ENCODE measurements at regions not wholly inside any gene's neighbourhood (a gene's known extent, or its start where the extent isn't known, plus 50 kb on each side); places are given as distances from the start of the nearest gene placed in this dataset.

GRCh38 chr12:46465307-46465706, 92.7 kb upstream of the SLC38A2 start:
- no peak for DNase-seq (ENCODE audit: low read depth)

- DNase-seq (ENCODE audit: low read depth): no peak
Observed at GRCh38 chr12:46464863-46465262, 92.3 kb upstream of the SLC38A2 start.

DNA sequence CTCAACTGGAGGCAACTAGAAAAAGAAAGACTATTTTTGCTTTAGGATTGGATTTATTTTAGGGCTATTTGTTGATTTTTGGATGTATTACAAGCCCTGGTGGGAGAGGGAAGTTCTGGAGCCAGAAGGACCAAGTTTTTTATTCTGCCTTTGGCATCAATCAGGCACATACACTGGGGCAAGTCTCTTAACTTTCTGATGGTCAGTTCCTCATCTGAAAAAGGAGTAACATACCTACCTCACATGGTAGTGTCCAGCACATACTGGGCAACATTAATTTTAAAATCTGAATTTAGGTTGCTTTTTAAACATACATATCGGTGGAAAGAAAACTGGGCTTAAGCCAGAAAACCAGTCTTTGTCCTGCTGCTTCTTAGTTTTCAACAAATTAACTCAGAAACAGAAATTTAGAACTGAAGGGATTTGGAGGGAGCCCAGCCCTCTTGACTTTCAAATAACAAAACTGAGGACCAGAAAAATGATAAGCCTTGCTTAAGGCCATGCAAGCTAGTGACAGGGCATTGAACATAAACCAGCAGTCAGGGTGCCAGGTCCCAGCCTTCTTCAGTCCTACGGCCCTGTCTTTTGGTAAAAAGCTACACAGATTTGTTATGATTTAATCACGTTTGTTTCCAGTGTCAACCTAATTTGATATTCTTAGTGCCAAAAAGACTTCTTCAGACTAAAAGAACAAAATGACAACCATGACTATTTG, 90.2 kb upstream of the SLC38A2 start:
- no peak for DNase-seq (ENCODE audit: low read depth)

DNA sequence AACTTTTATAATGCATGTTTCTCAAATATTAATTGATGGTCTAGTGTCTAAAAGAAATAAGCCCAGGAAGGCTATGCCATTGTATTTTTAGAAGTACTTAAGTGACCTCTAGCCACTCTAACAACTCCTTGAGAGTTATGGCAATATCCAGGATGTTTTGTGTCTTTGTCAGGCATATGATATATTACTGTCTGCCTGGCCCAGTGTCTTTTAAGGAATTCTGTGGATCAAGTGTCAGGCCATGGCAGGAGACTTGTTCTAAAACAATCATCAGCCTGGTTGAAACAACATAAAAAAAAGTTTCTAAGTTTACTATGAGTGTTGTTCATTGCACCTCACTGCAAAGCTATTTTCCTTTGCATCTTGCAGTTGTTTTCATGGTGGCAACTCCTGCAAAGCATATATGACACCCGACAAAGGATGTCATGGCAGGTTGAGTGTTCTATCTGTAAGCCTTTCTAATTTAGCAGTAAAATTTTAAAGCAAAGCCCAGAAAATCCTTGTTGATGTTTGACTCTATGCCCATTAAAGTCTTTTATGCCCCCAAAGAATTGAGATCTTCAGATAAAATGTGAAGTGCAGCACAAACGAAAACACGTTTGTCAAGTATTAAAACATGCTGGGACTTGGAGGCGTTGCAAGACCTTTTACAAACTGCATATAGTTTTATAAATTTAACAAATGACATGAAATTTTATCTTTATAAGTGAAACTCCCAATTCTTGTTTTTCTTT, 89.5 kb upstream of the SLC38A2 start:
- no peak for DNase-seq (ENCODE audit: low read depth)

DNA sequence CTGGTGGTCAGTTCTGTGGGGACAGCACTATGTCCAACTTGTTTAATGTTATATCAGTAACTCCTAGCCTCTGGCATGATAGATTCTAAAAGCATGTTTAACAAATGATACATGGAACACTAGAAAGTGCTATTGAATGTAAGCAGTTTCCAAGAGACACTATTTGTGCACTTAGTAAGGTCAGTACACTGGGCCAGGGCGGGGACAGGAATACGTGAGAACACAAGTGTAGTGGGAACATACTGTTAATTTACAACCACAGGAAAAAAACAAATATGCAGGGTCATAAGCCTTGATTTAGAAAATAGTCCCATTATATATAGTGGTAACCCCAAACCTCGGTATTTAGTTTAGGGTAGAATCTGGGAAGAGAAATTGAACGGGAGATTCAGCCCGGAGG, 88.9 kb upstream of the SLC38A2 start:
- DNase-seq (ENCODE audit: low read depth): no peak

- DNase-seq (ENCODE audit: low read depth): no peak
Observed at GRCh38 chr12:46460682-46461210, 88.2 kb upstream of the SLC38A2 start.

DNA sequence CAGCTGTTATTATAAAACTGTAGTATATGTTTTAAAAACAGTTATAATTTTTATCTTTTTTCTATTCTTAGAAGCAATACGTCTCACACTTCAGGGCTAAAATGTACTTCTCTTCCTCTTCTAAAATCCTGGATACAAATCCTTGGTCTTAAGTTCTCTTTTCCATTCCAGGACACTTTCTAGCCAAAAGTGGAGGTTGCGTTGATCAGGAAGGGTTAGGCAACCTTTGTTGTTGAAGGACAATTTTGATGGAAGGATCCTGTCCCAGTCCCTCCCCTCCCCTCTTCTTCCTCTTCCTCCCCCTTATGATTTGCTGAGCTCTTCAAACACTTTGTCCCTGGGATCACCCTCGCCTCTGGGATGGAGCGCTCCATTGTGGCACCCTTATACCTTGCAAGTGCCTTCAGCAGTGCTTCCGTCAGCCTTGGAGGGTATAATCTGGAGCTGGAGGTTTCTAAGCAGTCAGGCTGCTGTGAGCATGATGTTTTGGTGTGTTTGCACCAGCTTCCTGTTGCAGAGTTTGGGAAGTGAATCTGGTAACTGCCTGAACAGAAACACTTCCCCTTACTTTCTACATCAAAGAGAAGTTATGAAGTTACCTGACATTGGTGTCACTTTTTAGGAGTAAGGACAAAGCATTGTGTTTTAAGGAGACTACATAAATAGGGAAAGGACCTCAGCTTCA, 87.4 kb upstream of the SLC38A2 start:
- no peak for DNase-seq (ENCODE audit: low read depth)

DNA sequence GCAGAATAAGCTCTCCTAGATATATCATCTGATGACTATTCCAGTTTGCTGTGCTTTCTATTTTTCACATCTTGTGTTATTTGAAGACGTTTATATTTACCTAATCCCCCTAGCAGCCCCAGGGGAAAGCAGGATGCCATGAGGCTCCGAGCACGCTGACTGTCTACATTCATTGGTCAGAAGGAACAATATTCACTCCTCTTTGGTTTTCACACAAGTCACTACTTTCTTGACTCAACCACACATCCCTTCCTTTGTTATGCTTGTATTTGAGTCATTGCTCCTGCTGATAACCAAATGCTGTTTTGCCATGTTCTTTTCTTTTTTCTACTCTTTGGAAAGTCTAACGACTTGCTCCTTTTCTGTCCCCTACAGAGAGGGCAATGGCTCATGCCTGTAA, 86.5 kb upstream of the SLC38A2 start:
- DNase-seq (ENCODE audit: low read depth): no peak

GRCh38 chr12:46458500-46459102, 86.0 kb upstream of the SLC38A2 start:
- no peak for DNase-seq (ENCODE audit: low read depth)

GRCh38 chr12:46457958-46458357, 85.4 kb upstream of the SLC38A2 start:
- no peak for DNase-seq (ENCODE audit: low read depth)

DNA sequence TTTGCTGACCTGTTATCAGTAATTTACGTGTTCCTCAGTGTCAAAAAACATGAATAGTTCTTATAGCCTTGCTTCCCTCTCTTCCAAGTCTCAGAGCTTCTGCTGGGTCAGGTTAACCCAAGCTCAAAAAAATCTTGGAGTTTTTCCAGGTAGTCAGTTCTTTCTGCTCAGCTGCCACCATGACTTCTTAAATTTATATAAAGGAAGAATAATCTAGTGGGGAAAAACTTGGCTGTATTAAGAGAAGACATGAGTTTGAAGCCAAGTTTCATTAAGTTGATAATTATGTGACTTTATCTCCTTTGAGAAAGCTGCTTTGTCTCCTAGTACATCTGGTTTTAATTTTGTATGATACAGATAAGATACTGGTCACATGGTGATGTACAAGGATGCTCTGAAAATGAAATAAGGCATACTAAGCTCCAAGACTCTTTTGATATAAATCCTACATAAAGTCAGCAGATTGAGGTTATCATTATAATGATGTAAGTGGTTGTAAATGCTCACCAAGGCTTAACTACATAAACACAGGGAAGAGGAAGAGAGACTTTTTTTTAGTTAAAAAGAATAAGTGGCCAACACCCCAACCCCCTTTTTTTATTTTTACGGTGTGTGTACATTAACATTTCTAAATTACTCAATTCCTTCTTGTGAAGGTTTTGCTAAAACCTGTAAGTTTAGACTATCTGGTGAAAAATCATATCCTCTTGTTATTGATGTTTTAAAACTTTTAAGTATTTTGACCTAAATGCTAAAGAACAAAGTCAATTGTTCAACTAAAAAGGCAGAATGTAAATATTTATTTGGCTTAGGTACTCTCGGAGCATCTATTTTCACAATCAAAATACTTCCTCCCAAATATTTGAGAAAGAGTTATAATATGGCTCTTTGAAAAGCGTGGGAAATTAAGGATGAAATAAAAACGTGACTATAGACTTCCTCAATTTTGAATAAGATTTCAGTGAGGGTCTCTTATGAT, 84.1 kb upstream of the SLC38A2 start:
- DNase-seq (ENCODE audit: low read depth): no peak

GRCh38 chr12:46455648-46456352, 83.2 kb upstream of the SLC38A2 start:
- no peak for DNase-seq (ENCODE audit: low read depth)

- DNase-seq (ENCODE audit: low read depth): no peak
Observed at GRCh38 chr12:46454981-46455380, 82.4 kb upstream of the SLC38A2 start.

- DNase-seq (ENCODE audit: low read depth): no peak
Observed at GRCh38 chr12:46453428-46453827, 80.9 kb upstream of the SLC38A2 start.

DNA sequence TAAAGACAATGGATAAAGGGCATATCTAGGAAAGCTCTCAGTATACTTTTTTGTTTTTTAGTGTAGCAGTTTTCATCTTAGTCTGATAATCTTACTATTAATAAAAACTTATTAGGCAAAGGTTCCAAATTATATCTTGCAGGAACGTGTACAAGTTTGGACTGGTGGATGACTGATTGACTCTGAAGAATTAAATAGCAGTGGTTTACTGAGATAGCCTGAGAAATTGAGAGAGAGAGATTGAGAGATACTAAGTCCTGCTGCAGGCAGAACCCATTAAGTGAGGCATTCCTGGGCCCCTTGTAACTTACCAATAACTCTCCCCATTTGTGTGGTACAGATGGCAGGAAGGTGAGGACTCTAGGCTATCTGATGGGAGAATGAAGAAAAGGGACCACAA, 80.2 kb upstream of the SLC38A2 start:
- DNase-seq (ENCODE audit: low read depth): no peak

DNA sequence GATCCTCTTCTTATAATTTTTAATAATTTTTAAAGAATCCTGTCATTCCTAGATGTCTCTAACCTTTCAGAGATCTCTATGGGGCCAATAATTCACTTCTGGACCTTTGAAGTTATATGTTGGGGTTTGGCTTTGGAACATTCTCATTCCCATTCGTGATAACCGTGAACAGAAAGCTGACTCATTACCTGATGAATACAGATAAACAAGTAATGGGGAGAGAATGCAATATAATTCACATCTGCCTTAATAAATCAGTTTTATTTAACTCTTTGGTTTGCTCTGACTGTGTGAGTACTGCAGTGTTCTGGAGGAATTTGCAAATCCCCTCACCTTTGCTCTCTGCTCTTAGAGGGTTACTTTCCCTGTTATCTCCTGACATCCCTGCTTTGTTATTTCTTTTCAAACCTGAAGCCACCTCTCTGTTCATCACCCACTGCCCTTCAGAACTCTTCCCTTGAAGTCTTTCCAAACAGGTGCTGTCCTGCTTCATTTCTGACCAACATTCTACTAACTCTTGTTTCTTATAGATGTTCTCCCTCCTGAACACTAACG, 79.6 kb upstream of the SLC38A2 start:
- DNase-seq (ENCODE audit: low read depth): no peak

DNA sequence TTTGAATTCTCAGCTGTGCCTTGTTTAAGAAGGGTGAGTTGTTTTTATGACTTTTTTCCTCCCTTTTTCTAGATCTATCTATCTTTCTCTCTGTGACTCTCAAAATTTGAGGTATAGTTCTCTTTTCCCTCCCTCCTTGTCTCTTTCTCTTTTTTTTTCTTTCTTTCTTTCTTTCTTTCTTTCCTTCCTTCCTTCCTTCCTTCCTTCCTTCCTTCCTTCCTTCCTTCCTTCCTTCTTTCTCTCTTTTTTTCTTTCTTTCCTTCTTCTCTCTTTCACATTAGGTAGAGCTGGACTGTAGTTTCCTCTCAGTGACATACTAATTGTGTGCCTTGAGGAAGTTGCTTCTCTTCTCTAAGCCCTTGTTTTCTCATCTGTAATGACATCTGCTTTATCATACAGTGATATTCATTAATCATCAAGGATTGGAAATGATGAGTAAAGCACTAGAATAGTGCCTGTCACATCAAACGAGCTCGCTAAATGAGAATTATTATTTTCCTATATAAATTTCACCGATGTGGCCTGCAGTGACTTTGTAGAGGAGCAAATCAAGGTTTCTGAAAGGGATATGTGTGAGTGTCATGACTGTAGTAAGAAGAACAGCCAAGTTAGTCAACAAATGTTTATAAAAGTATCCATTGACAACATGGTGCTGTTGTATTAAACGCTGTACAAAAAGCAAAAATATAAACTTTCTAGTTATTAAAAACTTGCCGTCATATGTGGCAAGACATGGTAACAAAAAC, 78.9 kb upstream of the SLC38A2 start:
- no peak for DNase-seq (ENCODE audit: low read depth)

DNA sequence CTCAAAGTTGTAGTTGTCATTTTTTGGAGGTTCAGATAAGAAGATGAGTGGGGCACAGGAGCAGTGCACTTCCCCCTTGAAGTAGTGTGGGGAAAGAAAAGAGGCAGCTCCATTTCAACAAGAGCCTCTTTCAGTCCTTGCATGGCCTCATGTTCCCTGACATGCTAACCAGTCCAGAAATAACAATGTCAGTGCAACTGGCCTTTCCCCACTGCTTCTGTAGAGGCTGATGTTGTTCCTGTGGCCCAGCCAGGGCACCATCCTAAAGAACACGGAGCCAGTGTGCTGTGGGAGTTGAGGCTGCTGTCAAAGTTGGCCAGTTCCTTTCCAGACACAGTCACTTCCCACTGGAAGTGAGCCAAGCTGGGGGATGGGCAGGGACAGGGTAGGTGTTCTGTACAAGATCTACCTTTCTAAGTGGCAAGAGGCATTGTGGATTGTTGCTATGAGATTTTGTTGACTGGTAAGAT, 77.7 kb upstream of the SLC38A2 start:
- no peak for DNase-seq (ENCODE audit: low read depth)

GRCh38 chr12:46449856-46450255, 77.3 kb upstream of the SLC38A2 start:
- DNase-seq (ENCODE audit: low read depth): no peak

All from HS-5 (cell line).